NCI-H2196 (cell line): ENCODE measurements at regions not wholly inside any gene's neighbourhood (a gene's known extent, or its start where the extent isn't known, plus 50 kb on each side); places are given as distances from the start of the nearest gene placed in this dataset.

ENCODE experiments used
- DNase-seq: peaks from one replicate; lab custom pipeline; 2025; ENCODE audit not compliant: unreplicated experiment; lab: John Stamatoyannopoulos, UW

GRCh38 chr4:181964731-181965130, 278.5 kb upstream of the TENM3 start:
- no peak for DNase-seq

DNA sequence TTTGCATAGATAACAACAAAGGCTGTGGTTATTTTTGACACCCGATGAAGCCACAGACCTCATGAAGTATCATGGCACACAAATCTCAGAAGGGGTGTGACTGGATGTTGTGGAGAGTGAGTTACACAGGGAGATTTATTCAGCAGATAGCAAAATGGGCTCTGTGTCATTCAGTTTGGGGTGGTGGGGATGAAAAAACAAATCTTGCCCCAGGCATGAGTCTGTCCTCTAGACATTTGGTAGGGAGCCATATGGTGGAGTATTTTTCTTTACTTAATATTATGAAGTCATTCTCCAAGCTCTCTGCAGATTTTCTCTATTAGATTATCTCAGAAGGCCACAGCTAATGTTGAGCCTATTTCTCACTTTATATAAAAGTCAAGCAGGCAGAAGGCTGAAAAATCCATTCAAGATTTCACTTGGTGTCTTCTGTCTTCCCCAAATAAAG, 277.1 kb upstream of the TENM3 start:
- DNase-seq = no peak

GRCh38 chr4:181967401-181967800, 275.8 kb upstream of the TENM3 start:
- DNase-seq = no peak

GRCh38 chr4:181968371-181968770, 274.8 kb upstream of the TENM3 start:
- DNase-seq = no peak

DNA sequence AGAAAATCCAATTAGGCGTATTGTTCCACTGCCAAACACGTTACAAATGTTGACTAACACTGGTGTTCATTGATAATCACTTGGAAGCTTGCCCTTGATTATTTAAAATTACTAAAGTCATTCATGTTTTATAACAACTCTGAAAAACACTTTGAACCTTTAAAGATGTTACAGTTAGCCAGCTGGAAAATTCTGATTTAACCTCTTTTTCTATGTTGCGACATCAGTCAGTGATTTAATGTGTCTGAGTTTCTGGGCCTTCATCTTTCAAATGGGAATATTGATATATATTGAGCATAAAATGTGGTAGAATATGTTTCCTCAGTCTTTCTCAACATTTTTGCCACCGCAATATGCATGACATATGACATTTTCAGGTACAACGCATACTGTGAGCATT, 274.1 kb upstream of the TENM3 start:
- DNase-seq = no peak

DNA sequence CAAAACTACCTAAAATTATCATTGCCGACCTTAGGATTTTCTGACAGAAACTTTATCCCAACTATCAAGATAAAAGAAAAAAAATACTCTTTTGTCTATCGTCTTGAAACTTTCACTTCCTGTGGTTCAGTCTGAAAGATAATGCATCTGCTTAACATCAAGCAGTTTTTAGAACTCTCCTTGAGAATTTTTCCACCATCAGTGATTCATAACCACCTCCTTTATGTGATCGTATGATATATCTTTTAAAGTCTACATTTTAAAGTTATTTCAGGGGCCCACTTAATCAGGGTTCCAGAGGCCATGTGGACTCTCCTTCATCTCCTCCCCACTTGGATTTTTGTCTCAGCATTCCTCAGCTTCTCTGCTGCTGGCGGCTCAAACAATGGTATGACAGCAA, 272.8 kb upstream of the TENM3 start:
- no peak for DNase-seq

DNA sequence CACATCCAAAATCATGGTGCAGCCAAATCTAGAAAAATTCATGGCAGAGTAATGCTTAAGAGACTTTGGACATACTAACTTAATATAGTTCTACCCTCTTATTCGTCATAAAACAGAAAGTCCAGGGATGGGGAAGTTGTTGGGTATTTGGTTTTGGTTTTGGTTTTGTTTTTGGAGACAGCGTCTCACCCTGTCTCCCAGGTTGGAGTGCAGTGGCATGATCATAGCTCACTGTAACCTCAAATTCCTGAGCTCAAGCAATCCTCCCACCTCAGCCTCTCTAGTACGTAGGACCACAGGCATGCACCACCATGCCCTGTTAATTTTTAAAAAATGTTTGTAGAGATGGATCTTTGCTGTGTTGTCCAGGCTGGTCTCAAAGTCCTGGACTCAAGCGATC, 271.8 kb upstream of the TENM3 start:
- no peak for DNase-seq

DNA sequence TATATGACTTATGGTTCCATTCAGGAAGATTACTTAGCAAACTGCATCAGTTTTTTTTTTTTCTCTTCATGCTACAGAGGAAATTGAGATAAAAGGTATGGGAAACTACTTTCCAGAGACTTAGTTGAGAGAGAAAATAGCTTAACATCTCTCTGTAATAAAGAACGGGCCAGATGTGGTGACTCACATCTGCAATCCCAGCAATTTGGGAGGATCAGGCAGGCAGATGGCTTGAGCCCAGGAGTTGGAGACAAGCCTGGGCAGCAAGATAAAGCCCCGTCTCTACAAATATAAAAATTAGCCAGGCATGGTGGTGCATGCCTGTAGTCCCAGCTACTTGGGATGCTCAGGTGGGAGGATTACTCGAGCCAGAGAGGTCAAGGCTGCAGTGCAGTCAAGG, 271.2 kb upstream of the TENM3 start:
- no peak for DNase-seq

DNA sequence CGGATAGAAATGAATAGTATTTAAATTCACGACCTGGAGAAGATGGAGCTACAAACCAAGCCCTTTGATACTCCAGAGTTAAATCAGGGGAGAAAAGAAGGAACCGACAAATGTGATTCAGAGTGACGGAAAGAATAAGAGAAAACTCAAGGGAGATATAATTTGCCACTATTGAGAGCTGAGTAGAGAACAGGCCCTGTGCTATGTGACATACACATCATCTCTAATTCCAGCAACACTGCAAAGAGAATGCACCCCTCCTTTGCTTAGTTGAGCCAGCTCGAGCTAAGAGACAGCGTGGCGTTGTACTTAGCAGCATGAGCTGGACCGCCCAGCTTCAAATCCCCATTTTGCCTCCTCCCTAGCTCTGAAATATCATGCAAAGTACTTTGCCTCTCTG, 266.4 kb upstream of the TENM3 start:
- no peak for DNase-seq

GRCh38 chr4:181982437-181982836, 260.8 kb upstream of the TENM3 start:
- DNase-seq = no peak

GRCh38 chr4:181982856-181983255, 260.3 kb upstream of the TENM3 start:
- no peak for DNase-seq

GRCh38 chr4:181987392-181987791, 255.8 kb upstream of the TENM3 start:
- no peak for DNase-seq

DNA sequence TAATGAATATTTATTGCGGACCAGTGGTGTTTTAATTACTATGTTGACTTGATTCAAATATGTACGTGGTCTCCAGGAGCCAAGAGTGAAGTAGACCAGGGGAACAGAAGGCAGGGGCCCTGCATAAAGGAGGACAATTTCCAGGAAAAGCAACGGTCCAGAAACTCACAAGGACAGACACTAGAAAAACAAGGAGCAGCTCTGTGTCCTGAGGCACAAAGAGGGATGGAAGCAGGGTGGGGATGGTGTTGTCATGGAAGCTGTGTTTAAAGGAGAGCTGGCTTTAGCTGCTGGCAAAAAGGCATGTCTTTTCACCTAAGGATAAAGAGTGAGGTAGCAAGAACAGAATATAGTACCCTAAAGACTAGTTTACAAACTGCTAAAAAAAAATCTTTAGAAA, 254.1 kb upstream of the TENM3 start:
- DNase-seq = no peak

GRCh38 chr4:181991369-181992108, 251.7 kb upstream of the TENM3 start:
- no peak for DNase-seq

DNA sequence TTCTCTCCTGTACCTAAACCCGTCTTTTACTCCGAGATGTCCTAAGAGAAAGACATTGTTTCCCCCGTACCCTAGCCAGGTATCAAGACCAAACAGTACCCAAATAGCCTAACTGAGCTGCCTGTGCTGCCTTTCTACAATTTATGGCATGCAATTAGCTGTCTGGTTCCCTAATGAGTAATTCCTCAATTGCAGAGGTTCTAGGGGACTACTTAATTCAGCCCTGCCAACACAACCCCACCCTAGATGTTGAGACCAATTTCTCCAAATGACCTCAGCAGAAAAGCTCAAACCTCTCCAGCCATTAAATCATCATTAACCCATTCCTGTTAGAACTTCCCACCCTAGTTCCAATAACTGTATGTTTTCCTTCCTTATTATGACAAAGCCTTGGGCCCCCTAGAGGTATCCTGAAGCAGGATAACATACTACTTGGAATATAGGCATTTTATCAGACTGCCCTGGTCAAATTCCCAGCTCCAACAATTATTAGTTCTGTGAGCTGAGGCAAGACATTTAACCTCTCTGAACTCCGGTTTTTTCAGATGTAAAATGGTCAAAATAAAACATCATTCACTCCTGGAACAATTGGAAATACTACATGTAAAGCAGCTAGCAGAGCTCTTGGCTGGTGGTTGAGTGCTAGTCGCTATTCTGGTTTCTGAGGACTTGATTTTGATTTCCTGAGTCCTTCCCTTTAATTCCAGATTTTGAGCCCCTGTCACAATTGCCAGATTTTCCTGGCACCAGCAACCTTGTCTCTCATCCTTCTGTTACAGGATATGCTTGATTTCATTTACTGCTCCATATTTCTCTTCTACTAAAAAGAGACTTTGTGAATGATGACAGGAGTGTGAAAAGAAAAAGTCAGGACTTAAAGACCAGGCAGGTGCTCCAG, 244.6 kb upstream of the TENM3 start:
- no peak for DNase-seq

DNA sequence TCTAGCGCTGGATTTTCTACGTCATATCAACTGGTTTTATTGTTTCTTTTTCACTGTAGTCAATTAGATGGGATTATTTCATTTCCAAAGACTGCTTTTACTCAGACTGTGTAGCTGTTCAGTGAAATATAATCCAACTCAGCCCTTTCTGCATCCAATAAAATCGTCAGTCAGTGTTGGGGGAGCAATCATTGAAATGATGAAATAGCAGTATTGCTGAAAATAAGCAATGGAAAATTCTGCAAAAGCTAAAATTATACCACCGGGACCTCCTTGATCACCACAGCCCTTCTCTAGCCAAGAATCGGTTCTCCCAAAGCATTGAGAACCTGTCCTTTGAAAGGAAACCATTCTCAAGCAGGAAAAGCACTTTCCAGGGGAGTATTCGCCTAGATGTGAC, 243.1 kb upstream of the TENM3 start:
- DNase-seq = no peak

DNA sequence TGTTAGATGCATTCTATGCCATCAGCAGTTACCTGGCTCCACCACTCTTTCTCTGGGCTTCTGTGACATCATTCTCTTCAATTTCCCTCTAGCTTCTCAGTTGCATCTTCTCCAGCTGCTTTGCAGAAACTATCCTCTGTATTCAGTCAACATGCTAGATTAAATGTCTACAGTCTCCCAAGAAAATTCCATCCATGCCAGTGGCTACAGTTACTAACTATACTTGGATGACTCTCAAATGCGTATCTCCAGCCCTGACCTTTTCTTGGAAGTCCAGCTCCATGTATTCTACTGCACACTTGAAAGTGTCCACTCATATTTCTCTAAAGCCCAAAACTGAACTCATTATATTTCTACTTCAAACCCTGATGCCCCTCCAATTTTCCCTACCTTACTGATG, 232.3 kb upstream of the TENM3 start:
- DNase-seq = no peak

DNA sequence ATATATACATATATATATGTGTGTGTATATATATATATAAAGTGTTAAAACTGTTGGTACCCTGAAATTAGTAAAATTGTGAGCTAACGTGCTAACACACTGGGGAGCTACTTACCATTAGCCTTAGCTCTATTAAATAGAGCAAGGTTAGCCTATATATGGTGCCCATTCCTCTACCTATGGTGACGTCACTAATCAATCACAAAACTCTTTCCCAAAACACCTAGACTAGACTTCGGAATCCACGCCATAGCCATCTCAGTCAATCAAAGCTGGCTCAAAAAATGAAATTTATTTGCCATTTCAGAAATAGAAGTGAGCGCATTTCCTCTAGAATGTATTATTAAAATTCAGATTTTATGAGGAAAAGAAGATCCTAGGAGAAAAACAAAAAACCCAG, 229.0 kb upstream of the TENM3 start:
- no peak for DNase-seq

DNA sequence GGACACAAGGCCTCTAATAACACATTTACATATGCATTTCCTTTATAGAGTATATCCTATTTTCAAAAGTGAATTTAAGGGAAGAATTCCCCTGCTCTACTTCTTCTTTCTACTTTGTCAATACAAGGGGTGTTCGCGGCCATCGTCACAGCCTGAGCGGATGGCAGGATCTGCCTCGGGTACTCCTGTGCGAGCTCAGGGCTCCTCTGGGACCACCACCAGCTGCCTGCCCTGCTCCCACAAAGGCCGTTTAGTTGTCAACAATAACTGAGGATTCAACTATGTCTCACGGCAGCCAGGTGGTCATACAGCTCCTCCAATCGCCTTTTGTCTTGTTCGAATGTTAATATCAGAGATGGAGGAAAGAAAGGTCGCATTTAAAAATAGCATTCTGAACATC, 228.2 kb upstream of the TENM3 start:
- DNase-seq = no peak

- no peak for DNase-seq
Observed at GRCh38 chr4:182015893-182016292, 227.3 kb upstream of the TENM3 start.

- DNase-seq = no peak
Observed at GRCh38 chr4:182017038-182017437, 226.2 kb upstream of the TENM3 start.

DNA sequence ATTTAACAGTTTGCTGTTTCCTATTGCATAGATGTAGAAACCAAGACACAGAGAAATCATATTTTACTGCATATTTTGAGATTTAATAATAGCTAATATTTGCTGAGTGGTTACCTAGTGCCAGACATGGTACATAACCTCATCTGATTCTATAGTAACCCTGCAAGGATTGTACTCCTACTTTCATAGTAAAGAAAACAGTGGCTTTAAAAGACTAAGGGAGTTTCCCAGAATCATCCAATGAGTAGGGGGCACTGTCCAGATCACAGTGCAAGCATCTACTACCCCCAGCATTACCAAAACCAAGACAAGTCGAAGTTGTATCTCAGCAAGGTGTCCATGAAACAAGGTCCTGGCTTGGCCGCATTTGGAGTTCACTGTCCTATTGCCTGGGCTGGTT, 224.5 kb upstream of the TENM3 start:
- no peak for DNase-seq
